MM.1S (cell line): ENCODE measurements at regions not wholly inside any gene's neighbourhood (a gene's known extent, or its start where the extent isn't known, plus 50 kb on each side); places are given as distances from the start of the nearest gene placed in this dataset.

ENCODE experiments used
- DNase-seq: peaks from one replicate; pipeline ENCODE4 v3.0.0-alpha.2; 2015
- H2AFZ ChIP-seq: fragments of 300-600 bp; sonication (generic); 2 replicates; pipeline ENCODE4 v1.6.0; 2016; ENCODE audit warnings: antibody characterized with exemption, low read length
- H3F3A ChIP-seq: fragments of 300-600 bp; sonication (generic); 2 replicates; pipeline ENCODE4 v1.6.1; 2016; ENCODE audit warnings: mild to moderate bottlenecking, antibody characterized with exemption, low read length, moderate library complexity, mixed read lengths; ENCODE audit not compliant: insufficient read depth
- H3K27ac ChIP-seq: fragments of 300-600 bp; sonication (generic); 2 replicates; pipeline ENCODE4 v1.5.1; 2016; ENCODE audit warnings: mild to moderate bottlenecking, low read length
- H3K27me3 ChIP-seq: fragments of 300-600 bp; sonication (generic); replicated peaks from 2 replicates; pipeline ENCODE4 v1.6.0; 2016; ENCODE audit warnings: low read length; ENCODE audit not compliant: insufficient read depth
- H3K36me3 ChIP-seq: fragments of 300-600 bp; sonication (generic); replicated peaks from 2 replicates; pipeline ENCODE4 v1.6.1; 2016; ENCODE audit warnings: mild to moderate bottlenecking, low read length, mixed read lengths; ENCODE audit not compliant: insufficient read depth
- H3K4me1 ChIP-seq: fragments of 300-600 bp; sonication (generic); 2 replicates; pipeline ENCODE4 v1.6.1; 2016; ENCODE audit warnings: low read length, mixed read lengths
- H3K4me2 ChIP-seq: fragments of 300-600 bp; sonication (generic); 2 replicates; pipeline ENCODE4 v1.6.0; 2016; ENCODE audit warnings: low read depth, low read length
- H3K4me3 ChIP-seq: fragments of 300-600 bp; sonication (generic); 2 replicates; pipeline ENCODE4 v1.5.1; 2016; ENCODE audit warnings: low read length, mixed read lengths
- H3K79me2 ChIP-seq: fragments of 300-600 bp; sonication (generic); 2 replicates; pipeline ENCODE4 v1.6.1; 2016; ENCODE audit warnings: mixed run types, low read length, mixed read lengths
- H3K9ac ChIP-seq: fragments of 300-600 bp; sonication (generic); 2 replicates; pipeline ENCODE4 v1.6.1; 2016; ENCODE audit warnings: low read length, mixed read lengths
- H3K9me2 ChIP-seq: fragments of 300-600 bp; sonication (generic); replicated peaks from 2 replicates; pipeline ENCODE4 v1.6.1; 2016; ENCODE audit warnings: mild to moderate bottlenecking, low read length, mixed read lengths; ENCODE audit not compliant: insufficient read depth
- H3K9me3 ChIP-seq: fragments of 300-600 bp; sonication (generic); replicated peaks from 2 replicates; pipeline ENCODE4 v1.6.1; 2016; ENCODE audit warnings: mild to moderate bottlenecking, low read length, mixed read lengths; ENCODE audit not compliant: insufficient read depth
- H4K20me1 ChIP-seq: fragments of 300-600 bp; sonication (generic); 2 replicates; pipeline ENCODE4 v1.6.1; 2016; ENCODE audit warnings: mild to moderate bottlenecking, low read length, moderate library complexity, mixed read lengths; ENCODE audit not compliant: insufficient read depth
- EZH2 ChIP-seq: fragments of 300-600 bp; sonication (generic); optimal IDR thresholded peaks from 2 replicates; pipeline ENCODE3; 2017; ENCODE audit warnings: low read depth, mild to moderate bottlenecking, antibody characterized with exemption, low read length, mixed read lengths
- EZH2phosphoT487 ChIP-seq: fragments of 300-600 bp; sonication (generic); IDR thresholded peaks from 2 replicates; pipeline ENCODE4 v1.6.1; 2018; ENCODE audit warnings: antibody characterized with exemption, low read length
- TF ChIP-seq, protein P1 (sequence below): fragments of 300-600 bp; sonication (generic); IDR thresholded peaks from 2 replicates; pipeline ENCODE4 v1.5.1; 2016; ENCODE audit warnings: antibody characterized with exemption, low read length, mixed read lengths

DNA sequence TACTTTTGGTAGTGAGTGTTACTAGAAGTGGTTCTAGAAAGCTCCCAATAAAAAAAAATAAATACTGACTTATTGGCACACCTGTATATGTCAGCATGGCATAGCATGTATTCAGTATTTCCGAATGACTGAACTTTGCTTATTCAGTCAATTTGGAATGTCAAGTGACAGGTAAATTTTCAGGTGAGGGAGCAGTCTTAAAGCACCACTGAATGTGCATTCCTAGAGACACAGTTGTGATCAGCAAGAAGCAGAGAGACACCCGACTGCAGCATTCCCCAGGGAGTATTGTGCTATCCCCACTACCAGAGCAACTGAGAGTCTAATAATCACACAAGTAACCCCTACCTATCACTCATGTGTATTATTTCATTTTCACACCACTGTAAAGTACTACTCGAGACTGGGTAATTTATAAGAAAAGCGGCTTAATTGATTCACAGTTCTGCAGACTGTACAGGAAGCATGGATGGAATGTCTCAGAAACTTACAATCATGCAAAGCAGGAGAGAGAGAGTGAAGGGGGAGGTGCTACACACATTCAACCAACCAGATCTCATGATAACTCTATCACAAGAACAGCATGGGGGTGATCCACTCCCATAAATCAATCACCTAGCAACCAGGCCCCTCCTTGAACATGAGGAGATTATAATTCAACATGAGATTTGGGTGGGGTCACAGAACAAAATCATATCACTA lies 201.5 kb downstream of the TBX15 start:
- no peak overlapping the region for H3K9ac ChIP-seq
- no peaks in the 10 kb centered on the region for H3F3A ChIP-seq
- TF ChIP-seq EZH2phosphoT487 (no peak), EZH2 (no peak)
- no peaks in the 10 kb centered on the region for H3K36me3 ChIP-seq
- no peaks in the 10 kb centered on the region for H4K20me1 ChIP-seq
- H3K9me2 ChIP-seq = no peaks in the 10 kb centered on the region
- no peak overlapping the region for H3K4me2 ChIP-seq
- no peaks in the 10 kb centered on the region for H3K27me3 ChIP-seq
- H3K27ac ChIP-seq = no peak overlapping the region
- H2AFZ ChIP-seq = no peak overlapping the region
- H3K9me3 ChIP-seq = no peaks in the 10 kb centered on the region
- H3K4me1 ChIP-seq = no peaks in the 10 kb centered on the region
- no peak for DNase-seq
- no peak overlapping the region for H3K4me3 ChIP-seq
- no peaks in the 10 kb centered on the region for H3K79me2 ChIP-seq

DNA sequence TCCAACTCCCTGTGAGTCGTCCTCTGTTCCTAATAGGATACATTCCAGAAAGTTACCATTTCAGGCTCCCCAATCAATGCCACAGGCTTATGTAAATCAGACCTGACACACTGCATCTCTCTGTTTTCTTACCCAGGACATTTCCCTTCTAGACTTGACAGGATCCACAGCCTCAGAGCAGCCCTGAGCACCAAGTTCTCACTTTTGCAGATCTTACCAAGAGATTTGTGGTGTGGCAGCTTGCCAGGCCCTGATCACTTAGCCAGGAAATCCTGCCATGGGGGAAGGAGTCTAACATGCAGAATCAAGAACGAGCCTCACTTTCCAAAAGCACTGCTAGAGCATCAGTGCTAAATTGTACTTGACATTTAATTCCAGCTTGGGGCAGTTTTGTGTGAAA lies 202.9 kb downstream of the TBX15 start:
- peak; percentile 16 for DNase-seq
- H3K4me2 ChIP-seq = no peak overlapping the region
- H3F3A ChIP-seq = no peaks in the 10 kb centered on the region
- no peak overlapping the region for H3K4me3 ChIP-seq
- no peaks in the 10 kb centered on the region for H4K20me1 ChIP-seq
- H3K4me1 ChIP-seq = no peaks in the 10 kb centered on the region
- no peaks in the 10 kb centered on the region for H3K27me3 ChIP-seq
- no peak overlapping the region for H3K27ac ChIP-seq
- no peak overlapping the region for H3K9ac ChIP-seq
- no peaks in the 10 kb centered on the region for H3K36me3 ChIP-seq
- H3K9me2 ChIP-seq = no peaks in the 10 kb centered on the region
- TF ChIP-seq EZH2 = no peak
- H2AFZ ChIP-seq = no peak overlapping the region
- H3K79me2 ChIP-seq = no peaks in the 10 kb centered on the region
- no peaks in the 10 kb centered on the region for H3K9me3 ChIP-seq

DNA sequence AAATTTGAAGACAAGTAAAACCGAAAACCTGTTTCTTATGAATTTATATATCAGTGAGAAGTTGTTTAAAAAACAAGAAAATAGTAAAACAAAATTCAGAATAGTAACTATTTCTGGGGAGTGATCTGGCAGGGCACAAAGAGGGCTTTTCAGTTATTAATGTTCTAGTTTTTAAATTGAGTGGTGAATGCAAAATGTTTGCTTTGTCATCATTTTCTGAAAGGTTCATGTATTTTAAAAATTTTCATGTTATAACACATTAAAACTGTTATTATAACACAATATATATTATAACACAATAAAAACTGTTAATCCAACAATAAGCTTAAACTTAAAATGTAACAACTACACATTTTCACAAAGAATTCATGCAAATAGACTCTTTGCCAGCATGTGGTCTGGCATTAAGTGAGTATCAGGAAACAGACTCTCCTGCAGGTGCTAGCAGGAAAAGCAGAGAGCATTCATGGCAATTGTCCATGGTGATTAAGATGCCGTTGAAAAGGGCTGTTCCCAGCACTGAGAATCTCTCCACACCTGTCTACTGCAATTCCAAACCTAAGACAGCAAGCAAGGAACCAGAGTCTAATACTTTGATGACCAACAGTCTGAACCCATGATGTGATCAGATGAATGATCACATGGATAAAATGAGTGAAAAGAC lies 204.9 kb downstream of the TBX15 start:
- Histone ChIP-seq H2AFZ (no peak overlapping the region), H3K9me2 (no peaks in the 10 kb centered on the region), H3K9me3 (no peaks in the 10 kb centered on the region), H3K27ac (no peak overlapping the region), H4K20me1 (no peaks in the 10 kb centered on the region), H3K36me3 (no peaks in the 10 kb centered on the region), H3F3A (no peaks in the 10 kb centered on the region), H3K9ac (no peak overlapping the region), H3K79me2 (no peaks in the 10 kb centered on the region), H3K27me3 (no peaks in the 10 kb centered on the region), H3K4me3 (no peak overlapping the region), H3K4me2 (no peak overlapping the region), H3K4me1 (no peaks in the 10 kb centered on the region)
- DNase-seq = no peak
- TF ChIP-seq EZH2phosphoT487 = no peak
- TF ChIP-seq EZH2 = no peak
- TF ChIP-seq, protein P1, sequence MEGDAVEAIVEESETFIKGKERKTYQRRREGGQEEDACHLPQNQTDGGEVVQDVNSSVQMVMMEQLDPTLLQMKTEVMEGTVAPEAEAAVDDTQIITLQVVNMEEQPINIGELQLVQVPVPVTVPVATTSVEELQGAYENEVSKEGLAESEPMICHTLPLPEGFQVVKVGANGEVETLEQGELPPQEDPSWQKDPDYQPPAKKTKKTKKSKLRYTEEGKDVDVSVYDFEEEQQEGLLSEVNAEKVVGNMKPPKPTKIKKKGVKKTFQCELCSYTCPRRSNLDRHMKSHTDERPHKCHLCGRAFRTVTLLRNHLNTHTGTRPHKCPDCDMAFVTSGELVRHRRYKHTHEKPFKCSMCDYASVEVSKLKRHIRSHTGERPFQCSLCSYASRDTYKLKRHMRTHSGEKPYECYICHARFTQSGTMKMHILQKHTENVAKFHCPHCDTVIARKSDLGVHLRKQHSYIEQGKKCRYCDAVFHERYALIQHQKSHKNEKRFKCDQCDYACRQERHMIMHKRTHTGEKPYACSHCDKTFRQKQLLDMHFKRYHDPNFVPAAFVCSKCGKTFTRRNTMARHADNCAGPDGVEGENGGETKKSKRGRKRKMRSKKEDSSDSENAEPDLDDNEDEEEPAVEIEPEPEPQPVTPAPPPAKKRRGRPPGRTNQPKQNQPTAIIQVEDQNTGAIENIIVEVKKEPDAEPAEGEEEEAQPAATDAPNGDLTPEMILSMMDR = no peak

DNA sequence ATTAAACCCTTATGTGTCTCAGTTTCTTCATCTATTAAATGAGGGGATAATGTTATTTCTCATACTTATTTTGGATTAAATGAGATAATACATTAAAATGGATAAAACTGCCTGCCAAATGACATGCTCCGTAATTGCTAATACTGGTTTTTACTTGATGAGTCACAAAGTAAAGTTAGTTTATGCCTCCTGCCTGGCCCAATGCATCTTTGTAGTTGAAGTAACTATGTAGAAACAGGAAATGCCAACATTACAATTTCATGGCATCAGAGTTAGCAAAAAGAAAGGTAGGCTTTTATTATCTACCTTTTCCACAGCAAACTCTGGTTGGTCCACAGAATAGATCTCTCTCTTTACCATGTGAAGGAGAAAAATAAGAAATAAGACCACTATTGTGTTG lies 214.5 kb downstream of the TBX15 start:
- no peaks in the 10 kb centered on the region for H3F3A ChIP-seq
- no peaks in the 10 kb centered on the region for H3K79me2 ChIP-seq
- H3K4me1 ChIP-seq = no peaks in the 10 kb centered on the region
- no peaks in the 10 kb centered on the region for H3K27me3 ChIP-seq
- no peak overlapping the region for H3K9ac ChIP-seq
- H3K9me3 ChIP-seq = no peaks in the 10 kb centered on the region
- no peaks in the 10 kb centered on the region for H4K20me1 ChIP-seq
- H3K4me2 ChIP-seq = no peak overlapping the region
- no peak for DNase-seq
- H3K27ac ChIP-seq = no peak overlapping the region
- H3K4me3 ChIP-seq = no peak overlapping the region
- no peaks in the 10 kb centered on the region for H3K36me3 ChIP-seq
- no peaks in the 10 kb centered on the region for H3K9me2 ChIP-seq
- TF ChIP-seq EZH2phosphoT487 (no peak), EZH2 (no peak)
- TF ChIP-seq, protein P1 = no peak
- no peak overlapping the region for H2AFZ ChIP-seq
